Iris pigment epithelial cell (primary cell): ENCODE measurements at regions not wholly inside any gene's neighbourhood (a gene's known extent, or its start where the extent isn't known, plus 50 kb on each side); places are given as distances from the start of the nearest gene placed in this dataset.

ENCODE experiments used
- DNase-seq: peaks from one replicate; pipeline ENCODE4 v3.0.0-alpha.2; 2011; ENCODE audit warnings: low read depth

DNA sequence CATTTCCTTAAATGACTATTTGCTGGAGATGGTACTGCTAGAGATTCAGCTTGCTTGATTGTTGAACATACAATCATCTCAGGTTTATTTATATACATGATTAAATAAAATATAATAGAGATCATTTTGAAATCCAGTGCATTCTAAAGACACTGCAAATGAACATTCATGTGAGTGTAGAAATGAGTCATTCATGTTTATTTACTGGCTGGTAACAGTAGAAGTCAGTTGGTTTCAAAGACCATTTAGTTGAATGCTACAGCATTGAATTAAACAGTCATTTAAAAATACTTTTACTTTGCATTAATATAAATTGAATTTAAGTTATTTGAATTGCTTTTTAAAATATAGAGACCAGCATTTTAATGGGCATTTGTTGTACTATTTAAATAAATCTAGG is 551.9 kb upstream of the GOLIM4 start:
- DNase-seq: no peak

DNA sequence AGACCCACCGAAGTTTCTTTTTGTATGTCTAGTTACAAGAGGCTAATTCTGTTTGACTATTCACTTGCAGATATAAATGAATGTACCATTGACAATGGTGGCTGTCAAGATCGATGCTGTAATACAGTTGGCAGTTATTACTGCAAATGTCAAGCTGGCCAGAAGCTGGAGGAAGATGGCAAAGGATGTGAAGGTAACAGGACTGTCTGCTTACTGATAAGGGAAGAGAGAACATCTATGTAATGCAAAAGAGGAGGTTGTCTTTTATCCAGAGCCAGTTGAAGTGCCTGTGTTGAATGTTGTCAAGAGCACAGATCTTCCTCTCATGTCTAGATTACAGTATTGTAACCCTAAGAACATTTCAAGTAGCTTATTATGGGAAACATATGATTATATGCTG is 549.5 kb upstream of the GOLIM4 start:
- DNase-seq: no peak

DNA sequence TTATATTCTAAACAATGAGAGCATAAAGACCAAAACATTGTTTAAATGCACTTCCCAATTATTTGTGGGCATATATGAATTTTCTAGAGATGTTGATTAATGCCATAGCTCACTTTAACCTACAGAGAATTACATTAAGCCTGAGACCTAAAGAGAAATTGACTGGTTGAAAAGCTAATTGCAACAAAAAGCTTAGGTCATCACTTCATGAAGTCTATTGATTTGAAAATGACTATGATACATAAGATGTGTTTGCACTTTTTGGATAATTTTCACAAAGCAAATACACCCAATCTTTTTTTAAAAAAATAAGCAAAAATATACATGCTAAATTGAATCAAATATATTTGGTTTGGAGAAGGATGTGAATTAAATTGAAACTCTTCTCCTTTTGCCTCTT is 532.8 kb upstream of the GOLIM4 start:
- DNase-seq: no peak

- DNase-seq: no peak
These were observed 529.8 kb upstream of the GOLIM4 start for GRCh38 chr3:168625477-168625876.

DNA sequence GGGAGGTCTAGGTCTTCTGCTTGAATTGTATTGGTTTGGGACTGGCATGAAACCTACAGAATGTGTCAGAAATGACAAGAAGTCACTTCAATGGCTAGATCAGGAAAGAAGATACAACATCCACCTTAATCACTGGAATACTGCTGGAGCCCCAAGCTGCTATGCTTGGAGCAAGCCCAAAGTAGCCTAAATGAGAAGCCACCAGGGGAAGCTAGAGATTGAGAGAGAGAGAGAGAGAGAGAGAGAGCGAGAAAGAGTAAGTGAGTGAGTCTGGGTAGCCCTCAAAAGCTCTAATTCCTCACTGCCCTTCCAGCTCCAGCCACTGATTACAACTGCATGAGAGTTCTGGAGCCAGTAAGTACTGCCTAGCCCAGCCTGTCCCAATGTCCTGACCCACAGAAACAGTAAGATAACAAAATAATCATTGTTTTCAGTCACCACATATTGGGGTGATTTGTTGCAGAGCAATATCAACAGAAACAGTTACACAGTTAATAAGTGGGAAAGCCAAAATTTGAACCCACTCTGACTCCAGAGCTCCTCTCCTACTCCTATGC is 529.2 kb upstream of the GOLIM4 start:
- DNase-seq: no peak

DNA sequence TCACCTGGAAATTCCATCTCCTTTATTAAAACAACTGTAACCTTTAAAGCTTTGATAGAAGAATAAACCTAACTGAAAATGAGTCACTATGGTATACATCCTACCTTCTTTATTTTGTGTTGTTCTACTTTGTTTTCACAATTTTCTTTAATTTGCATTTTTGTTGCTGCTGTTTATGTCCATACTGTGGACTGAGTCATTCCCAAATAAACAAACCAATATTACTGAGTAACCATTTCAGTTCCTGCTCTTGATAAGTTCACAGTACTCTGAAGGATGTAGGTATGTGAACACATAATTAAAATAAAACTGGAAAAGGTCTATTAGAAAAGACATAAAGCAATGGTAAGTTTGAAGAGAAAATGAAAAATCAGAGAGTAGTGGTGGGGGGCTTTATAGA is 528.5 kb upstream of the GOLIM4 start:
- no peak for DNase-seq

DNA sequence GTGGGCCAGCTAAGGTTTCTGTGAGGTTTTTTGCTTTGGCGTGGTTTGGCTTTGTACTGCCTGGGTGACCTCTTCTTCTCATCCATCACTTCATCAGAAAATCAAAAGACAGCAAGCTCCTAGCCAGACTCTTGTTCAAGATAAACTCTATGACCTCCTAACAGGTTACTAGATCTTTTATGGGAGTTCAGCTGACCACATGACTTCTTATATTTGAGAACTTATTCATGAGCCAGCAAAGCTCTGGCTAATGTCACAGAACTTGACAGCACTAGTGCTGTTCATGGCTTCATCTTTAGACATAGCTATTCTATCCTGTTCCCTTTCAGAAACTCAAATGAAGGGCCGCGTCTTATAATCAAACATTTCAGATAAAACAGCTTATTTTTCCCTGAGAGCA is 527.1 kb upstream of the GOLIM4 start:
- no peak for DNase-seq

DNA sequence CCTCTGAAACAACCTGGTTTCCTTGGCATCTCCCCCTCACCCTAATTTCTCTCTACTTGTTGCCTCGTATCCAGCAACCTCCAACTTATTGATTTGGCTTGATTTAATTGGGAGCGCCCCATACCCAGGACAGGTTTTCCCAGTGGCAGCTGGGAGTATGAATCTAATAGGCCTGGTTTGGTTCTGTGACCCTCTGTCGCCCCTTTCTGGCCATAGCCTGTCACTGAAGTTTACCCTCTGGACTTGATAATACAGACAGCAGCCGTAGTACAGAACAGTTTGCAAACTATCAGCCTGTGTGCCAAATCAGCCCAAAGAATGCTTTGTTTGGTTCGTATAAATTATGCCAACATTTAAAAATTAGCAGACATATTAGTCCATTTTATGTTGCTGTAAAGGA is 525.1 kb upstream of the GOLIM4 start:
- peak; percentile 5 for DNase-seq

GRCh38 chr3:168618827-168619470 is 523.2 kb upstream of the GOLIM4 start:
- DNase-seq: no peak

DNA sequence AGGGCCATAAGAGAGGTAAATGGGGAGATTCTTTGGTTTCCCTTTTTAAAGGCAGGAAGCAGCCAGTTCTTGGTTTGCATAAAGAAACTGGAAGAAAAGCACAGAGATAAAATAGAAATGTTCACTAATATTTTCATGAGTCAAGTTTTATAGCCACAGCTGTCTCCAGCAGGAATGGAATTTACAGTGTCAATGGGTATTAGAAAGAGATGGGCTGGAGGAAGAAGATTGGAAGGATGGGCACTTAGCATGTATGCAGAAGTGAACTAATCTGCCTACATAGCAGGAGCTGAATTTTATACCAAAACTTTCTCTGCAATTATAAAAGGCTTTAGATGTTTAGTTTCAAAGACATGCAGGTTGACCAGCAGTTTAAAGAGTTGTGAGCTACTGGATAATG is 521.9 kb upstream of the GOLIM4 start:
- DNase-seq: no peak

DNA sequence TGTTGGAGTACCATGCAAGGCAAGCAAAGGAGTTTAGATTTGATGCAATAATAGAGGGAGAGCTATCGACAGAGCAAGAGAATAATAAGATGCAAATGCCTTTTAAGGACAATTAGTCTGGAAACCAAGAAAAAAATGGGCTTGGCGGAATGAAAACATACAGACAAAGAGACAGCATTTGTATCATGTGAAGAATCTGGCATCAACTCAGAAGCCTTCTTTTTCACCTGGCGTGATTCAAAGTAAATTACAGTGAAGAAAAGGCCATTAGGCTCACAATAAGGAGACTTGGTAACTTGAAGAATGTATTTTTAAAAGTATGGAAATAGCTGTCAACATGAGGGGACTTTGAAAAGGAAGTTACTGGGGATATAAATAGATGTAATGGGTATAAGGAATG is 521.2 kb upstream of the GOLIM4 start:
- no peak for DNase-seq

DNA sequence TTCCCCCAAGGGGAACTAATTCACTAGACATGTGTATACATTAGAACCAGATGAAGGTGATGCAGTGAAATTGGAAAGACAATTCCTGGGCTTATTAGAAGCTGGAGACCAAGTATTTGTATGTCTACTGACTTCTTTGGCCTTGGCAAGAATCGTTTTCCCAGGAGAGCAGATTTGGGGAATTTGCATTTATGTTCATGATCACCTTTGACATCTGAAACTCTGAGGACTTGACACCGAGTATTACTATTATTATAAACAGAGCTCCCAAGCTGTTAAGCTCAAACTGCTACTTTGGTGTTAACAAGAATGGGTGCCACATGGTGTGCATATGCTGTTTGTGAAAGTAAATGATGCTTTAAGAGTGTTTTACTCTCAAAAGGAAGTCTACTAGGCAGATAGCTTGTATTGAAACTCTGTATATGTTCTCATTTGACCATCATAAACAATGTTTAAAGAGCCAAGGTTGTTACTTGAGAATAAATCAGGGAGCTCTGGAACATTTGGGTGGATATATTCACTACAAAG is 519.8 kb upstream of the GOLIM4 start:
- DNase-seq: no peak

GRCh38 chr3:168613151-168613550 is 517.4 kb upstream of the GOLIM4 start:
- no peak for DNase-seq

DNA sequence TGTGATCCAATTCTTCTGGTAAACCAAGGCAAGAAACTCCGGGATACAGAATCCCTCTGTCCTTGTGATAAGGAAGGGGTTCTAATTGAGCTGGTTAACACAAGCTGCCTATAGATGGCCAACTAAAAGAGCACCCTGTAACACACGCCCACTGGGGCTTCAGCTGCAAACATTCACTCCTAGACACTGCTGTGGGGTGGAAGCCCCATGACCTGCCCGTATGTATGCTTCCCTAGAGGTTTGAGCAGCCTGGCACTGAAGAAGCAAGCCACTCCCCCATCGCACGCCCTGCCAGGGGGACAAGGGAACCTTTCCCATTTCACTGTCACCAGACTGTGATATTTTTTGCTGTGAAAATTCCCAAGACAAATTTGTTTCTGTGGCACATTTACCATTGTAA is 516.9 kb upstream of the GOLIM4 start:
- no peak for DNase-seq

DNA sequence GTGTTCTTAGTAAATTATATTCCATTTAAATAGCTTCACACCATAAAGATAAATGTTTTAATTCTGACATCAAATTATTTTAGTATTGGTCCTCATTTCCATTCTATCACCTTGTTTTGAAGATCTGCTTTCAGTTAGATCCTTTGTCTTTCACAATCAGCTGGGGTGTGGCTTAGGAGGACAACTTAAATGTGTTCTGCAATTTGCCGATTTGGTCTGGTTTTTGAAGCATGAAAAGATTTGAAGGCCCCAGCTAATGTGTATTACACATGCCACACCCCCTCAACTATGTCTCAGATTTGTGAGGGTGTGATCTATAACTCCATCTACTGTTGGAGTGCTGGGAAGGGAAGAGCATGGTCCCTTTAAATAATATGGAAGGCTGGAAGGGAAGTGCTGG is 516.1 kb upstream of the GOLIM4 start:
- no peak for DNase-seq

DNA sequence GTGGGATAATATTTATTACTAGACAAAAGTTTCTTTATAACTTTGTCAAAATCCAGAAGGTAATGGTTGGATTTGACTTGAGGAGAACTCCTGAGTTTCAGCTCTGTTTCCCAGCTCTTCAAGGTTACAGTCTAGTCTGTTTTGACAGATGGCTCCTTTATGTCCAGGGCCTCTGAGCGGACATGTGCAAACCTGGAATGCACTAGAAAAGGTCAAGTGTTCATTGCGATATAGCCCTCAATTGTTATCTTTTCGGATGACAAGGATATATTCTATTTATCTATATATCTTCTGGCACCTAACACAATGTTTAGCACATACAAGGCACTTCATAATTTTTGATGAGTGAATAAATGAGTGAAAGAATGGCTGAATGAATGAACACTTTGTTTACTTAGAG is 513.2 kb upstream of the GOLIM4 start:
- DNase-seq: no peak

GRCh38 chr3:168604767-168605166 is 509.0 kb upstream of the GOLIM4 start:
- DNase-seq: no peak

DNA sequence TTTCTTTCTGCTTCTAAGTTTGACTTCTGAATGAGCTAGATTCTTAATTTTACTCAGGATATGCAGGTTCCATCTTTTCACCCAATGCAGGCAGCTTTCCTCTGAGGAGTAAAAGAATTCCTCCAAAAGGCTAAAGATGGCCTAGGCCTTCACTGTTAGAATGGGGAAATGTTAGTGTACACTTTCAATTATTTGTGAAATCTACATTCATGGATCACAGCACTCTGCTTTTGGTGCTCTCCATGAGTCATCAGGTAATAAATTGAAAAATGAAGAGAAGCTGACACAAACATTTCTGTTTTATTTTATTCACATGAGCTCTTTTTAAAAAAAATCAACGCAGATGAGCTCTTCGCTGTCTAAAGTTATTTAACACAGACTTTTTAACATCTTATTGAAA is 502.5 kb upstream of the GOLIM4 start:
- no peak for DNase-seq

GRCh38 chr3:168596175-168596823 is 500.6 kb upstream of the GOLIM4 start:
- no peak for DNase-seq

DNA sequence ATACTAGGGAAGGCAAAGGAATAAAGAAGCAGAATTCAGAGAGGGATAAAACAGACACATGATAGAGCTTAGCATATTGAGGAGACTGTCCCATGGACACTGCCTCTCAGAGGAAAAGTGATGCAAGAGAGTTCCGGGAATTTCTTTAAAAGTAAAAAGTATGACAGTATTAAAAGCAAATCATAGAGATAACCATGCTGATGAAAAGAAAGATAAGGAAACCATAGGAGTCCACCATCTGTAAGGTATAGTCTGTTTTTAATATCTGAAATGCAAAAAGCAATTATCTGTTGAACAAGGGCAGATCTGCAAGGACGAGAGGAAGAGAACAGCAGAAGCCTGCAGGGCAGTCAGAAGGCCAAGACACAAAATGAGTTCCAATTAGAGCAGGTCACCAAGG is 495.9 kb upstream of the GOLIM4 start:
- DNase-seq: no peak

DNA sequence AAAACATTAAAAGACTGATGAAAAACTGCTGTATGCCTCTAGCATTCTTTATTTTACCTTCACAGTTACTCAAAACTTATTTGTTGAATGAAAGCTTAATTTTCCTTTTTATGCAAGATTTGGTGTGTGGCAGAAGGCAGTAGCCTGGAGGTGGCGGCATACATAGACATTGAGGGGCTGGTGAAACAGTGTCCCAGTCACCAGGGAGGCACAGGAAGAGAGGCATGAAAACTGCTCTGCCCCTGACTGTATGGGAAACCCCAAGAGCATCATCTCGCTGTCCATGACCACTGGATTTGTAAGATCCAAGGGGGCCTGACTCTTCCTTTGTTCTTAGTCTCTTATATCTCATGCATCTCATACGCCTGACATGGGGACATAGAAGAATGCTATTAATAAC is 493.7 kb upstream of the GOLIM4 start:
- no peak for DNase-seq

- DNase-seq: no peak
These were observed 489.8 kb upstream of the GOLIM4 start for GRCh38 chr3:168585544-168585943.

GRCh38 chr3:168583977-168584376 is 488.3 kb upstream of the GOLIM4 start:
- DNase-seq: no peak

DNA sequence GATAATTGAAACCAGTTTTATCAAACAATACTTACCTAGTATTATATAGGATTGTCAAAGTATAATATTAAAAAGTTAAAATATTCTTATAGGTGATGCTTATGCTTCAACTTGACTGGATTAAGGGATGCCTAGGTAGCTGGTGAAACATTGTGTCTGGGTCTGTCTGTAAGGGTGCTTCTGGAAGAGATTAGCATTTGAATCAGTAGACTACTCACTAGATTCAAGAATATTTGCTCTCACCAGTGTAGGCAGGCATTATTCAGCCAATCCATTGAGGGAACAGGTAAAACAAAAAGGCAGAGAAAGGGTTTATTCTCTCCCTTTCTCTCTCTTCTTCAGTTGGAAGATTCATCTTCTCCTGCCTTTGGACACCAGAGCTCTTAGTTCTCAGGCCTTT is 486.8 kb upstream of the GOLIM4 start:
- DNase-seq: no peak
